SK-N-SH (cell line): ENCODE measurements at regions not wholly inside any gene's neighbourhood (a gene's known extent, or its start where the extent isn't known, plus 50 kb on each side); places are given as distances from the start of the nearest gene placed in this dataset.

Source experiments
- CTCF ChIA-PET: fragments of 300-600, 350-600 bp; formaldehyde crosslinking; extraction: SDS; loops from one replicate; lab custom pipeline; 2021; lab: Yijun Ruan, JAX
- POLR2A ChIA-PET: fragments of 350-600 bp; sonication (Branson Sonifier 250); formaldehyde crosslinking; extraction: SDS; loops from one replicate; lab custom pipeline; 2020; ENCODE audit warnings: antibody characterized with exemption, inconsistent platforms; lab: Yijun Ruan, JAX
- DNase-seq: peaks from one replicate; pipeline ENCODE4 v3.0.0; 2012
- H2AFZ ChIP-seq: fragments of 200-600 bp; sonication (generic); 2 replicates; pipeline ENCODE4 v1.8.1; 2016; ENCODE audit warnings: antibody characterized with exemption, mild to moderate bottlenecking, low read depth
- H3F3A ChIP-seq: fragments of 200-600 bp; sonication (generic); replicated peaks from 2 replicates; pipeline ENCODE3; 2016; ENCODE audit warnings: antibody characterized with exemption, mild to moderate bottlenecking; ENCODE audit not compliant: insufficient read depth
- H3K27ac ChIP-seq, 2 experiments: fragments of 200-500 bp in 1 of 2; fragments of 200-600 bp in 1 of 2; sonication (Bioruptor generic) in 1 of 2; sonication (generic), shearing (Covaris generic) in 1 of 2; 2 replicates each; pipeline versions ENCODE4 v1.5.1 to v1.6.1; 2014 to 2016; ENCODE audit warnings: low read depth in 2 of 2, inconsistent platforms in 1 of 2, low read length in 1 of 2, mild to moderate bottlenecking in 1 of 2, mixed read lengths in 1 of 2
- H3K27me3 ChIP-seq: fragments of 200-600 bp; sonication (generic), shearing (Covaris generic); 2 replicates; pipeline ENCODE4 v1.6.1; 2016; ENCODE audit warnings: mixed run types; ENCODE audit not compliant: insufficient read depth
- H3K36me3 ChIP-seq, 2 experiments: fragments of 200-500 bp in 1 of 2; fragments of 200-600 bp in 1 of 2; sonication (Bioruptor generic) in 1 of 2; sonication (generic) in 1 of 2; replicated peaks in 1 of 2; 2 replicates each; pipeline versions ENCODE3 to v1.5.1; 2014 to 2016; ENCODE audit warnings: low read length in 1 of 2, mild to moderate bottlenecking in 1 of 2; ENCODE audit not compliant: insufficient read depth in 2 of 2, control insufficient read depth in 1 of 2
- H3K4me1 ChIP-seq, 2 experiments: fragments of 200-500 bp in 1 of 2; fragments of 200-600 bp in 1 of 2; sonication (Bioruptor generic) in 1 of 2; sonication (generic), shearing (Covaris generic) in 1 of 2; 2 replicates each; pipeline versions ENCODE4 v1.5.1 to v1.6.1; 2014 to 2016; ENCODE audit warnings: low read depth in 1 of 2, low read length in 1 of 2, mixed run types in 1 of 2; ENCODE audit not compliant: insufficient read depth in 2 of 2, control insufficient read depth in 1 of 2
- H3K4me2 ChIP-seq: fragments of 200-600 bp; sonication (generic), shearing (Covaris generic); 2 replicates; pipeline ENCODE4 v1.6.1; 2017; ENCODE audit warnings: mixed run types
- H3K4me3 ChIP-seq, 2 experiments: fragments of 200-500 bp in 1 of 2; fragments of 200-600 bp in 1 of 2; sonication (Bioruptor generic) in 1 of 2; sonication (generic), shearing (Covaris generic) in 1 of 2; 2 replicates each; pipeline versions ENCODE4 v1.5.1 to v1.8.1; 2014 to 2016; ENCODE audit warnings: low read depth in 2 of 2, inconsistent platforms in 1 of 2, low read length in 1 of 2, mild to moderate bottlenecking in 1 of 2, mixed read lengths in 1 of 2, moderate library complexity in 1 of 2
- H3K79me2 ChIP-seq: fragments of 200-600 bp; sonication (generic); 2 replicates; pipeline ENCODE4 v1.8.1; 2017; ENCODE audit warnings: mild to moderate bottlenecking; ENCODE audit not compliant: insufficient read depth
- H3K9ac ChIP-seq: fragments of 200-600 bp; sonication (generic); 2 replicates; pipeline ENCODE4 v1.6.1; 2017; ENCODE audit warnings: mixed run types
- H3K9me2 ChIP-seq: fragments of 200-600 bp; sonication (generic); 2 replicates; pipeline ENCODE4 v1.6.1; 2017; ENCODE audit warnings: mixed run types
- H3K9me3 ChIP-seq: fragments of 200-600 bp; sonication (generic); 2 replicates; pipeline ENCODE4 v1.6.1; 2017; ENCODE audit warnings: mixed run types, mild to moderate bottlenecking, moderate library complexity
- H4K20me1 ChIP-seq: fragments of 200-600 bp; sonication (generic); 2 replicates; pipeline ENCODE4 v1.6.1; 2017; ENCODE audit warnings: mild to moderate bottlenecking, mixed run types; ENCODE audit not compliant: insufficient read depth
- CHD2 ChIP-seq: fragments of 150-350 bp; IDR thresholded peaks from 2 replicates; pipeline ENCODE4 v1.6.1; 2018; ENCODE audit warnings: low read length; ENCODE audit not compliant: partially characterized antibody
- CTCF ChIP-seq: fragments of 200-600 bp; sonication (generic); IDR thresholded peaks from 2 replicates; pipeline ENCODE4 v1.6.1; 2017; ENCODE audit warnings: antibody characterized with exemption, mild to moderate bottlenecking, moderate library complexity
- EP300 ChIP-seq, 2 experiments: IDR thresholded peaks; 2 replicates each; pipeline versions ENCODE4 v1.4.0 to v1.6.1; 2012; ENCODE audit warnings: borderline replicate concordance in 1 of 2, low read depth in 1 of 2, low read length in 1 of 2
- GABPA ChIP-seq: IDR thresholded peaks from 2 replicates; pipeline ENCODE4 v1.4.0; 2012; ENCODE audit warnings: low read depth, mild to moderate bottlenecking
- MXI1 ChIP-seq: IDR thresholded peaks from 2 replicates; pipeline ENCODE4 v1.6.1; 2012; ENCODE audit warnings: mild to moderate bottlenecking, low read depth, low read length, improper control_type of control experiment
- NFIC ChIP-seq: IDR thresholded peaks from 2 replicates; pipeline ENCODE4 v1.4.0; 2012; ENCODE audit warnings: borderline replicate concordance
- RAD21 ChIP-seq: IDR thresholded peaks from 2 replicates; pipeline ENCODE4 v1.6.1; 2012; ENCODE audit warnings: mild to moderate bottlenecking, low read length
- RCOR1 ChIP-seq: fragments of 150-350 bp; IDR thresholded peaks from 2 replicates; pipeline ENCODE4 v1.6.1; 2017; ENCODE audit warnings: antibody characterized with exemption, low read length
- REST ChIP-seq: IDR thresholded peaks from 2 replicates; pipeline ENCODE4 v1.6.1; 2012; ENCODE audit warnings: mild to moderate bottlenecking, low read depth, low read length, moderate library complexity
- RFX5 ChIP-seq: IDR thresholded peaks from 2 replicates; pipeline ENCODE4 v1.6.1; 2012; ENCODE audit warnings: mild to moderate bottlenecking, improper control_type of control experiment, low read length
- RXRA ChIP-seq: IDR thresholded peaks from 2 replicates; pipeline ENCODE4 v1.4.0; 2012; ENCODE audit warnings: low read depth, mild to moderate bottlenecking, borderline replicate concordance
- SIN3A ChIP-seq: IDR thresholded peaks from 2 replicates; pipeline ENCODE4 v1.6.1; 2012; ENCODE audit warnings: low read depth, mild to moderate bottlenecking, low read length, moderate library complexity, borderline replicate concordance
- SMC3 ChIP-seq: IDR thresholded peaks from 2 replicates; pipeline ENCODE4 v1.6.1; 2012; ENCODE audit warnings: low read depth, low read length, improper control_type of control experiment
- YY1 ChIP-seq: IDR thresholded peaks from 2 replicates; pipeline ENCODE4 v1.4.0; 2012; ENCODE audit warnings: low read depth, mild to moderate bottlenecking
- ZBTB33 ChIP-seq: IDR thresholded peaks from 2 replicates; pipeline ENCODE4 v1.4.0; 2012; ENCODE audit warnings: low read depth, borderline replicate concordance
- WGBS: methylation state at CpG from one replicate; pipeline ENCODE4 v1.1.6; 2017; ENCODE audit warnings: low lambda C conversion rate; 5-methylcytosine and 5-hydroxymethylcytosine counted together
- TF ChIP-seq, protein P1 (sequence below): IDR thresholded peaks from 2 replicates; pipeline ENCODE4 v1.4.0; 2012; ENCODE audit warnings: low read depth, borderline replicate concordance

DNA sequence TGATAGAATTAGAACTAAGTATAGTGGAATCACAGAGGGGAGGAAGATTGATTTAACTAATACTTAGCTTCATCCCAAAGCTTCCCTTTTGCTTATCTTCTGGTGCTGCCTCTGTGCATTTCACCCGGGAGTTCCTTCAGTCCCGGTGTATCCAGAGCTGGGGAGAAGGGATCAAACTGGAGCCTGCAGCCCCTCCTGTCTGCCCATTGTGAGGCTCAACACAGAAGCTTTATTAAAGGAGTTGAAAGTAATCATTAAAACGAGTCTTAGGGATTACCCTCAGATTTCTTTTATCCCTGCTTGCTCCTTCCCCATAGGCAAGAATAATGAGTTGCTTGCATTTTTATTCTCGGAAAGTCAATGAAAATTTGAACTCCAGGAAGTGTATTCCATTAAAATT is 739.7 kb upstream of the DDX18 start:
- H4K20me1 ChIP-seq = no peaks in the 10 kb centered on the region
- H3K9me3 ChIP-seq = no peaks in the 10 kb centered on the region
- H3K9ac ChIP-seq = no peak overlapping the region
- TF ChIP-seq GABPA = no peak
- no peak for TF ChIP-seq NFIC
- no peak for TF ChIP-seq CTCF
- no peak for TF ChIP-seq RAD21
- no peak for TF ChIP-seq SIN3A
- TF ChIP-seq RCOR1 = no peak
- no peak for TF ChIP-seq SMC3
- TF ChIP-seq ZBTB33 = no peak
- no peak for TF ChIP-seq CHD2
- no peak for TF ChIP-seq REST
- TF ChIP-seq, protein P1, sequence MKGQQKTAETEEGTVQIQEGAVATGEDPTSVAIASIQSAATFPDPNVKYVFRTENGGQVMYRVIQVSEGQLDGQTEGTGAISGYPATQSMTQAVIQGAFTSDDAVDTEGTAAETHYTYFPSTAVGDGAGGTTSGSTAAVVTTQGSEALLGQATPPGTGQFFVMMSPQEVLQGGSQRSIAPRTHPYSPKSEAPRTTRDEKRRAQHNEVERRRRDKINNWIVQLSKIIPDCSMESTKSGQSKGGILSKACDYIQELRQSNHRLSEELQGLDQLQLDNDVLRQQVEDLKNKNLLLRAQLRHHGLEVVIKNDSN = no peak
- TF ChIP-seq YY1 = no peak
- TF ChIP-seq MXI1 = no peak
- TF ChIP-seq RFX5 = no peak
- TF ChIP-seq EP300 (IDR thresholded peaks at IDR 0.05; ENCODE audit: borderline replicate concordance in 1 of 2, low read depth in 1 of 2, low read length in 1 of 2) = no peak
- TF ChIP-seq RXRA = no peak
- TF ChIP-seq, all 33 proteins: peak for 0
- H3K9me2 ChIP-seq = no peaks in the 10 kb centered on the region
- H3K27ac ChIP-seq = no peak overlapping the region
- H3K4me2 ChIP-seq = no peak overlapping the region
- H3K79me2 ChIP-seq = no peaks in the 10 kb centered on the region
- 46% methylated on average over 4 of the region's 4 CpGs for WGBS
- no peak overlapping the region for H2AFZ ChIP-seq
- ChIA-PET POLR2A (no interaction called here), CTCF (no interaction called here)
- H3F3A ChIP-seq = no peaks in the 10 kb centered on the region
- no peaks in the 10 kb centered on the region for H3K4me1 ChIP-seq
- H3K36me3 ChIP-seq = no peaks in the 10 kb centered on the region
- DNase-seq = no peak
- H3K4me3 ChIP-seq = no peak overlapping the region
- no peaks in the 10 kb centered on the region for H3K27me3 ChIP-seq
